Caco-2 (cell line): ENCODE measurements at regions not wholly inside any gene's neighbourhood (a gene's known extent, or its start where the extent isn't known, plus 50 kb on each side); places are given as distances from the start of the nearest gene placed in this dataset.

ENCODE experiments used
- BruUV-seq: library from RNA; stranded (reverse); fragments of 400-500 nt; replicated peaks from 2 replicates; lab custom pipeline; 2021; lab: Mats Ljungman, UMichigan
- CTCF ChIA-PET: fragments of 300-600 bp; sonication (Branson Sonifier 250); formaldehyde crosslinking; loops from one replicate; lab custom pipeline; 2022; ENCODE audit warnings: antibody characterized with exemption; lab: Charles Lee
- POLR2A ChIA-PET: fragments of 300-600 bp; sonication (Branson Sonifier 250); formaldehyde crosslinking; loops from one replicate; lab custom pipeline; 2022; ENCODE audit warnings: antibody characterized with exemption; lab: Charles Lee
- DNase-seq, 2 experiments: peaks; one replicate each; pipeline versions ENCODE4 v3.0.0 to v3.0.0-alpha.2; 2020 to 2022
- H3K27me3 ChIP-seq: replicated peaks from 2 replicates; pipeline ENCODE4 v1.6.0; 2011; ENCODE audit warnings: low read length; ENCODE audit not compliant: control insufficient read depth, insufficient read depth
- H3K36me3 ChIP-seq: 2 replicates; pipeline ENCODE4 v1.5.1; 2011; ENCODE audit warnings: low read length; ENCODE audit not compliant: control insufficient read depth, insufficient read depth
- H3K4me1 ChIP-seq: fragments of 250-450 bp; sonication (Bioruptor Pico); 2 replicates; pipeline ENCODE4 v1.5.1; 2020; ENCODE audit warnings: mild to moderate bottlenecking
- H3K4me3 ChIP-seq: 2 replicates; pipeline ENCODE4 v1.5.1; 2011; ENCODE audit warnings: low read depth, mild to moderate bottlenecking, control low read depth, low read length
- H3K9me3 ChIP-seq: fragments of 250-450 bp; sonication (Bioruptor Pico); 2 replicates; pipeline ENCODE4 v1.5.1; 2020; ENCODE audit warnings: mild to moderate bottlenecking, moderate library complexity
- H3K27ac Mint-ChIP-seq: one replicate; pipeline ENCODE4 v1.8.0; 2022; ENCODE audit warnings: mixed read lengths; ENCODE audit not compliant: unreplicated experiment
- H3K27me3 Mint-ChIP-seq: one replicate; pipeline ENCODE4 v1.8.0; 2022; ENCODE audit warnings: mixed read lengths; ENCODE audit not compliant: insufficient read depth, unreplicated experiment
- H3K36me3 Mint-ChIP-seq: one replicate; pipeline ENCODE4 v1.8.0; 2022; ENCODE audit warnings: mild to moderate bottlenecking, mixed read lengths; ENCODE audit not compliant: insufficient read depth, unreplicated experiment
- H3K4me1 Mint-ChIP-seq: one replicate; pipeline ENCODE4 v1.8.0; 2022; ENCODE audit warnings: low read depth, mixed read lengths; ENCODE audit not compliant: unreplicated experiment
- H3K4me3 Mint-ChIP-seq: one replicate; pipeline ENCODE4 v1.8.0; 2022; ENCODE audit warnings: mild to moderate bottlenecking, moderate library complexity, mixed read lengths; ENCODE audit not compliant: unreplicated experiment
- H3K9me3 Mint-ChIP-seq: one replicate; pipeline ENCODE4 v1.8.0; 2022; ENCODE audit warnings: mixed read lengths; ENCODE audit not compliant: unreplicated experiment
- intact Hi-C: fragments of 100-400 bp; cut with micrococcal nuclease; formaldehyde crosslinking; loops from one replicate; pipeline ENCODE4 v1.10.0; 2022; ENCODE audit not compliant: unreplicated experiment
- TF ChIP-seq, protein P1 (sequence below), 2 experiments: fragments of 200-600 bp in 1 of 2; IDR thresholded peaks; 1 replicate in 1 of 2; 2 replicates in 1 of 2; pipeline versions ENCODE4 v1.5.1 to v1.8.0; 2011 to 2022; ENCODE audit warnings: antibody characterized with exemption in 1 of 2, control low read depth in 1 of 2, inconsistent platforms in 1 of 2, low read depth in 1 of 2, low read length in 1 of 2, mild to moderate bottlenecking in 1 of 2, moderate library complexity in 1 of 2; ENCODE audit not compliant: insufficient read depth in 1 of 2, severe bottlenecking in 1 of 2, unreplicated experiment in 1 of 2

- Mint-ChIP-seq H3K4me3 (no peak overlapping the region), H3K9me3 (peaks cover 15% of the 10 kb centered on the region), H3K27me3 (no peaks in the 10 kb centered on the region), H3K36me3 (peaks cover 4% of the 10 kb centered on the region), H3K4me1 (no peaks in the 10 kb centered on the region), H3K27ac (no peak overlapping the region)
- Histone ChIP-seq H3K9me3 (peaks cover 5% of the 10 kb centered on the region; the same call in 1 of the 2 replicates), H3K36me3 (no peaks in the 10 kb centered on the region), H3K4me3 (no peak overlapping the region), H3K4me1 (no peaks in the 10 kb centered on the region), H3K27me3 (no peaks in the 10 kb centered on the region)
- POLR2A ChIA-PET: no interaction called here
- BruUV-seq: no TSS peak
- TF ChIP-seq, protein P1, sequence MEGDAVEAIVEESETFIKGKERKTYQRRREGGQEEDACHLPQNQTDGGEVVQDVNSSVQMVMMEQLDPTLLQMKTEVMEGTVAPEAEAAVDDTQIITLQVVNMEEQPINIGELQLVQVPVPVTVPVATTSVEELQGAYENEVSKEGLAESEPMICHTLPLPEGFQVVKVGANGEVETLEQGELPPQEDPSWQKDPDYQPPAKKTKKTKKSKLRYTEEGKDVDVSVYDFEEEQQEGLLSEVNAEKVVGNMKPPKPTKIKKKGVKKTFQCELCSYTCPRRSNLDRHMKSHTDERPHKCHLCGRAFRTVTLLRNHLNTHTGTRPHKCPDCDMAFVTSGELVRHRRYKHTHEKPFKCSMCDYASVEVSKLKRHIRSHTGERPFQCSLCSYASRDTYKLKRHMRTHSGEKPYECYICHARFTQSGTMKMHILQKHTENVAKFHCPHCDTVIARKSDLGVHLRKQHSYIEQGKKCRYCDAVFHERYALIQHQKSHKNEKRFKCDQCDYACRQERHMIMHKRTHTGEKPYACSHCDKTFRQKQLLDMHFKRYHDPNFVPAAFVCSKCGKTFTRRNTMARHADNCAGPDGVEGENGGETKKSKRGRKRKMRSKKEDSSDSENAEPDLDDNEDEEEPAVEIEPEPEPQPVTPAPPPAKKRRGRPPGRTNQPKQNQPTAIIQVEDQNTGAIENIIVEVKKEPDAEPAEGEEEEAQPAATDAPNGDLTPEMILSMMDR (IDR thresholded peaks at IDR 0.05; ENCODE audit: insufficient read depth in 1 of 2, low read depth in 1 of 2, low read length in 1 of 2, severe bottlenecking in 1 of 2, unreplicated experiment in 1 of 2): no peak
- CTCF ChIA-PET: no interaction called here
- intact Hi-C loops: no loop called here
- DNase-seq: no peak
Measured at GRCh38 chr5:135207866-135208265, 173.8 kb upstream of the PITX1 start.

GRCh38 chr5:135206862-135207261 is 172.8 kb upstream of the PITX1 start:
- Histone ChIP-seq H3K36me3 (no peaks in the 10 kb centered on the region), H3K9me3 (peaks cover 15% of the 10 kb centered on the region), H3K27me3 (no peaks in the 10 kb centered on the region), H3K4me3 (no peak overlapping the region), H3K4me1 (no peaks in the 10 kb centered on the region)
- peaks cover 4% of the 10 kb centered on the region for H3K36me3 Mint-ChIP-seq
- H3K9me3 Mint-ChIP-seq: peaks cover 25% of the 10 kb centered on the region
- BruUV-seq: no TSS peak
- CTCF ChIA-PET: no interaction called here
- H3K27ac Mint-ChIP-seq: no peak overlapping the region
- intact Hi-C loops: no loop called here
- TF ChIP-seq, protein P1 (IDR thresholded peaks at IDR 0.05; ENCODE audit: insufficient read depth in 1 of 2, low read depth in 1 of 2, low read length in 1 of 2, severe bottlenecking in 1 of 2, unreplicated experiment in 1 of 2): no peak
- no peak overlapping the region for H3K4me3 Mint-ChIP-seq
- POLR2A ChIA-PET: no interaction called here
- H3K27me3 Mint-ChIP-seq: no peaks in the 10 kb centered on the region
- DNase-seq: no peak
- H3K4me1 Mint-ChIP-seq: no peaks in the 10 kb centered on the region

- POLR2A ChIA-PET: no interaction called here
- no peaks in the 10 kb centered on the region for H3K27me3 ChIP-seq
- H3K27me3 Mint-ChIP-seq: no peaks in the 10 kb centered on the region
- no TSS peak for BruUV-seq
- CTCF ChIA-PET: interaction anchor here (1.1 kb wide), 1 partner anchor 15 kb away, joined by 4 read pairs; no protein-coding TSS in a partner anchor
- no peaks in the 10 kb centered on the region for H3K36me3 ChIP-seq
- H3K4me1 ChIP-seq: no peaks in the 10 kb centered on the region
- H3K9me3 Mint-ChIP-seq: peaks cover 26% of the 10 kb centered on the region
- H3K4me3 ChIP-seq: no peak overlapping the region
- DNase-seq: no peak
- H3K36me3 Mint-ChIP-seq: peaks cover 4% of the 10 kb centered on the region
- H3K4me1 Mint-ChIP-seq: no peaks in the 10 kb centered on the region
- H3K4me3 Mint-ChIP-seq: no peak overlapping the region
- TF ChIP-seq, protein P1 (IDR thresholded peaks at IDR 0.05; ENCODE audit: insufficient read depth in 1 of 2, low read depth in 1 of 2, low read length in 1 of 2, severe bottlenecking in 1 of 2, unreplicated experiment in 1 of 2): no peak
- intact Hi-C loops: no loop called here
- peaks cover 17% of the 10 kb centered on the region for H3K9me3 ChIP-seq
- no peak overlapping the region for H3K27ac Mint-ChIP-seq
Measured at GRCh38 chr5:135205632-135206349, 171.8 kb upstream of the PITX1 start.
